HG03354 (cell line): ENCODE measurements at regions not wholly inside any gene's neighbourhood (a gene's known extent, or its start where the extent isn't known, plus 50 kb on each side); places are given as distances from the start of the nearest gene placed in this dataset.

Experiments used
- ATAC-seq: cut with Tn5 transposase; IDR thresholded peaks from one replicate; pipeline ENCODE4 v1.9.1; 2021; ENCODE audit warnings: mild to moderate bottlenecking; ENCODE audit not compliant: unreplicated experiment, poor library complexity, severe bottlenecking

- no peak for ATAC-seq
Measured at GRCh38 chr10:90481326-90481923, 376.4 kb downstream of the HTR7 start.

DNA sequence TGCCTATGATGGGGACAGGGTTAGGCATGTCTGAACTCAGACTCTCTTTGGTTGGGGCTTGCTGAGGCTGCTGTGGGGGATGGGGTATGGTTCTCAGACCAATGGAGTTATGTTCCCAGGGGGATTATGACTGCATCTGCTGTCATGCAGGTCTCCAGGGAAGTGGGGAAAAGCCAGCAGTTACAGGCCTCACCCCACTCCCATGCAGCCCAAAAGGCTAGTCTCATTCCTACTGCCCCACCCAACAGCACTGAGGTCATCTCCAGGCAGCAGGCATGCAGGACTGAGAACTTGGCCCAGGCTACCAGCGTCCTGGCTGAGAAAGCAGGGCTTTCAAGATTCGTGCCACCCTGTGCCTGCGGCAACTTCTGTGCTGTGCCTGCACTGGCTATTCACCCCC lies 373.3 kb downstream of the HTR7 start:
- no peak for ATAC-seq

- no peak for ATAC-seq
Measured at GRCh38 chr10:90494183-90494582, 363.7 kb downstream of the HTR7 start.

- ATAC-seq: no peak
Measured at GRCh38 chr10:90504172-90504571, 353.7 kb downstream of the HTR7 start.

DNA sequence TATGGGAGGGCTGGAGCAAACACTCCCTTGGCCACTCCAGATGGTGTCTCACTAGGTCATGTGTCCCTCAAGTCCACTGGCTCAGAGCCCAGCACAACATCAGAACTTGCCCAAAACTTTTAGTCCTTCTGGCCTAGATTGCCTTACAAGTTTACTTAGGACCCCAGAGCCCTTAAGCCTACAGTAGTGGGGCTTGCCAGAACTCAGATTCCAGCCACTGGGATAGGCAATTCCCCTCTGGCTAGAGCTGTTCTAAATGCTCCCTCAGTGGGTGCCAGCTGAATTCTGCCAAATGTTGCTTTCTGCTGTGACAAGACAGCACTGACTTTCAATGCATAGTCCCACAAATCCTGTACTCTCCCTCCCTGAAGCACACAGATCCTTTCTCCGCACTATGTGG lies 331.1 kb downstream of the HTR7 start:
- no peak for ATAC-seq

DNA sequence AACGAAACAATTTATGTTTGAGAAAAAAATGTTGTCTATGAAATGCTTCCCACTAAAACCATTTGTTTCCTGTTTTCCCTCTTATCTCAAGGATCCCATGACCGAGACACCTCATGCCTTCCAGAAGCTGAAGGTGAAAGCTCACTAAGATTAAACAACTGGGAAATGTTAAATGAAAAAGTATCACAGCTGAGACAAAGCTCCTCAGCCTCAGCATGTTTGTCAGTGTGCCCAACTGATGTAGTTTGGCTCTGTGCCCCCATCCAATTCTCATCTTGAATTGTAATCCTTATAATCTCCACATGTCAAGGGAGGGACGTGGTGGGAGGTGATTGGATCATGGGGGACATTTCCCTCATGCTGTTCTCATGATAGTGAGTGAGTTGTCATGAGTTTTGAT lies 327.3 kb downstream of the HTR7 start:
- no peak for ATAC-seq

DNA sequence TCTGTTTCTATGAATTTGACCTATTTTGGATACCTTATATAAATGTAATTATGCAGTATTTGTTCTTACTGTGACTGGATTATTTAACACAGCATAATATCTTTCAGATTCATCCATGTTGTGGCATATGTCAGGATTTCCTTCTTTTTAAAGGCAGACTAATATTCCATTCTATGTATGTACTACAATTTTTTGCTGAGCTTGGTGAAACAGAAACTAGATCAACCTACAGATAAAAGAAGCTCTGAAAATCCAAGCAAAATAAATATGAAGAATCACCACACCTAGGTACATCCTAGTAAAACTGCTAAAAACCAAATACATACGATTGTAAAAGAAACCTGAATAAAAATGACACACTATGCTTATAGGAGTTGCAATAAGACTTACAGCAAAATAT lies 300.5 kb downstream of the HTR7 start:
- no peak for ATAC-seq

- ATAC-seq: no peak
Measured at GRCh38 chr10:90560331-90560730, 297.5 kb downstream of the HTR7 start.

GRCh38 chr10:90561666-90562065 lies 296.2 kb downstream of the HTR7 start:
- ATAC-seq: no peak

DNA sequence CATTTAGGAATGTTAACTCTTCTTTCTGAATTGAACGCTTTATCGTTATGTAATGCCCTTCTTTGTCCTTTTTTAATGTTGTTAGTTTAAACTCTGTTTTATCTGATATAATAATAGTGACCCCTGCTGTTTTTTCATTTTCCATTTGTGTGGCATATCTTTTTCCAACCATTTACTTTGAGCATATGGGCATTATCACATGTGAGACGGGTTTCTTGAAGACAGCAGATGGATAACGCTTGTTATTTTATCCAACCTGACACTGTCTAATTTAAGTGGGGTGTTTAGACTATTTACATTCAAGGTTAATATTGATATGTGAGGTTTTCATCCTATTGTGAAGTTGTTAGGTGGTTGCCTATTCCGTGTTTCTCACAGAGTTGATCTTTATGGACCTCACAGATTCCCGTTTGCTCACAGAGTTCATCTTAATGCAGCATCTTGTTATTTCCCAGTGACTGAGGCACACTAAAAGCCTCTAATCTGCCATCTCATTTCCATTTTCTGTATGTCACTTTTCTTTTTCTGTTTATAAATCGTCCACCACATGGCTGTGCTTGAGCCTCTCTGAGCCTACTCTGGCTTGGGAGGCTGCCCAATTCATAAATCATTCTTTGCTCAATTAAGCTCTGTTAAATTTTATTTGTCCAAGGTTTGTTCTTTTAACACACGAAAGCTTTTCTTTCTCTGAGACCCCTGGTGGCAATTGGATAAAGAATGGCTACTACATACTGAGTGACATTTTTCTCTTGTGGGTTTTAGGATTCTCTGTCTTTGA lies 286.2 kb downstream of the HTR7 start:
- no peak for ATAC-seq

DNA sequence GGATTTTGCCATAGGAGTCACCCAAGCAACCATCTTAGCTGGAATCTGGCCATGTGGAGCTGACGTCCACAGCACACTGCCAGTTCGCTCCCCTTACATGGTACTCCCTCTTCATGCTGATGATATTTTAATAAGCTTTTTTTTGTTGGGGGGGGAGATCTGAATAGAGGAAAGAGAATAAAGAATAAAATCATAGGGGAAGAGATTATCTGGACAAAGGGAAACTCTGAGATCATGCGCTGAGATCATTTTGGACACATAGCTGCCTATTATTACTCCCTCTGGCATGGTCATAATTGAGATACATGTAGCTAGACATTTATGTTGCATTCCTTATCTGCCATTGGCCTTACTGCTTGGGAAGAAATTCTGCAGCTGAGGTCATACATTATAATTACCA lies 282.7 kb downstream of the HTR7 start:
- no peak for ATAC-seq

DNA sequence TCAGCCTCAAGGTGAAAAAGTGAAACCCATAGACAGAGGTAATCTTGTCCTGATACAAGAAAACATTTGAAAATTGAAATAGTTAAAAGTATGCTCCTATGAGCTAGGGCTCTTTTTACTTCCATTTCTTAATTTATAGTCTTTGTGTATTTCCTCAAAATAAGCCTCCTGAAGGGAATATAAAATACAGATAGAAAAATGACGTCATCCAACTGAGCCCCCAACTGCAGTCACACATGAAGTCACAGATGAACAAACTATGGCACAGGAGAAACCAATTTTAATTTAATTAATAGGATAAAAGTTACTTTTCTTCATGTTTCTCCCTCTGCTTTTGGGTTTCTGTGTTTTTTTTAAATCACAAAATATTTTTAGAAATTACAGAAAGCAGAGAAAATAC lies 280.3 kb downstream of the HTR7 start:
- ATAC-seq: no peak

DNA sequence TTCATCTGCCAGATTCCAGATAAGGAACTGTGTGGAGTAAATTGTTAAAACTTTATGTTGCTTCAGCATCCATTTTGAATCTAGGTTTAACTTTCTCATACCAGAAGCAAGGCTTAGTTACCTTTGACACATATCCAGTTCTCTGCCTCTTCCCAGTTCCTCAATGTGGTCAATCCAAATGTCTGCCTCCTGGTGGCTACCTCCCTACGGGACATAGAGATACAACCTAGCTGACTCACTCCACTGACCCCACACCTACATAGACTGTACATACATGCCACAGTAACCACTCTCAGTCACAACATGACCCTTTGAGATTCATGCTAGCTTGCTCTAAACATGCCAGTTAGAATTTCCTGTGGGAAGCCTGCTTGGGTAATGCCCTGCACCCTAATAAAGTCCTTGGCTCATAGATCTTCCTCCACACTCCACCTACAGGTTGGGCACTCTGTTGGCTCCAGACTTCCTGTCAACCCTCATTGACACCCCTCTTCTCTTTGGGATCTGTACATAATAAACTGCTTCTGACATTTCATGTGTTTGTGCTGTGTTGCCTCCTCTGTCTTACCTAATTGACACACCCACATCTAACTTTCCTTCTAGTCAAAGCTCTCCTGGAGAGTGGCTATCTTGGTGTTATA lies 278.1 kb downstream of the HTR7 start:
- ATAC-seq: no peak

GRCh38 chr10:90583416-90583815 lies 274.4 kb downstream of the HTR7 start:
- no peak for ATAC-seq

- no peak for ATAC-seq
Measured at GRCh38 chr10:90587081-90587491, 270.8 kb downstream of the HTR7 start.

- ATAC-seq: no peak
Measured at GRCh38 chr10:90587561-90587960, 270.3 kb downstream of the HTR7 start.

- no peak for ATAC-seq
Measured at GRCh38 chr10:90588222-90588621, 269.6 kb downstream of the HTR7 start.

DNA sequence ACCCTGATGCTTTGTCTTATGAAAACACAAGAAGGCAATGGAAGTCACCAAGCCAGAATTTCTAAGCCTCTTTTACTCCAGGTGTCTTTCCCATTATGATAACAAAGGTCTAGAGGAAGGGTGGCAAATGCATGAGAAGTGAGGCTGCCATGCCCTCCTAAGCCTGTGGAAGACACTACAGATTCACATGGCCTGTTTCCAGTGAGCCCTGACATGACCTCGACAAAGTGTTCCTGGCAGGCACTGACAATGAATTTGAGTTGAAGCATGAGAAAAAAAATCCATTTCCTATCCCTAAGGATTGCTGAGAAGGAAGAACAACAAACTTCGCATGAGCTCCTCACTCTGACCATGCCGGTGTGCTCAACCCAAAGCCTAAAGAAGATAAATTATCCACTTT lies 268.0 kb downstream of the HTR7 start:
- ATAC-seq: no peak

DNA sequence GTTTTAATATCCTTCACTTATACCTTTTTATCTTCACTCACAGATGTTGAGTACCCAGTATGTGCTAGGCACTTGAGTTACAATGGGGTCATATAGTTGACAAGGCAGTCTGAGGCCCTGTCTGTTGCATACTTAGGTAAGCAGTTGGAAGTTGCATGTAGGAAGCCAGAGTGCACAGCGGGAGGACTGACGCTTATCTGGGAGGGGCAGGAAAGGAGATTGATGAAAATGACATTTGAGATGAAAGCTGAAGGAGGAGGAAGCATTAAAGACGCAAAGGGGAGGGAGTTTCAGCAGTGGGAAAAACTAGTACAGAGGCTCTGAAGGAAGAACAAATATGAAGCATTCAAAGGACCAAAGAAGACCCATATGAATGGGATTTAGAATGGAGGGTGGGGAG lies 266.2 kb downstream of the HTR7 start:
- ATAC-seq: no peak

GRCh38 chr10:90592638-90593302 lies 265.1 kb downstream of the HTR7 start:
- ATAC-seq: no peak

- no peak for ATAC-seq
Measured at GRCh38 chr10:90598513-90598912, 259.3 kb downstream of the HTR7 start.
